ENCODE measurements at regions not wholly inside any gene's neighbourhood (a gene's known extent, or its start where the extent isn't known, plus 50 kb on each side); places are given as distances from the start of the nearest gene placed in this dataset.

DNA sequence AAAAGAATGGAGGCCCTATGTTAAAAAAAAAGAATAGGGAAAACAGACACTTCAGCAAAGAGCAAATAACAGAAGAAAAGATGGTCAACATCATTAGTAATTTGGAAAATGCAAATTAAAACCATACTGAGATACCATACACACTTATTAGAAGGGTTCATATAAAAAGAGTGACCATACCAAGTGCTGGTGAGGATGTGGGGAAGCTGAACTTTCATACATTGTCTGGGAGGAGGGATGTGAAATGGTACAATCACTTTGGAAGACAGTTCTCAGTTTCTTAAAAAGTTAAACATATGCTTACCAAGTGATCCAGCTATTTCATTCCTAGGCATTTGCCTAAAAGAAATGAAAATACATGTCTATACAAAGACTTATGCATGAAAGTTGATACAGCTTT, 194.4 kb downstream of the CXCL12 start:
- CTCF ChIA-PET (ENCODE audit: partially characterized antibody) = no interaction called here
- H2BK5ac ChIP-seq (ENCODE audit: low read depth, low read length) = no peak overlapping the region
- no peaks in the 10 kb centered on the region for H3K36me3 ChIP-seq (ENCODE audit: control insufficient read depth in 2 of 4, insufficient read depth in 4 of 4, low read length in 3 of 4)
- H3K27me3 ChIP-seq (replicated peaks in 1 of 4; ENCODE audit: control insufficient read depth in 3 of 4, extremely low read depth in 1 of 4, insufficient read depth in 3 of 4, low read length in 3 of 4) = no peaks in the 10 kb centered on the region
- H4K91ac ChIP-seq (replicated peaks; ENCODE audit: insufficient read length, low read length) = no peak overlapping the region
- no peak overlapping the region for H3K27ac ChIP-seq (ENCODE audit: low read depth, low read length)
- no peak overlapping the region for H2BK12ac ChIP-seq (ENCODE audit: low read depth, low read length)
- no peak overlapping the region for H3K23ac ChIP-seq (ENCODE audit: insufficient read length)
- DNase-seq (ENCODE audit: low read depth in 1 of 2, low spot score in 2 of 2) (no peak), FAIRE-seq (no peak)
- H2AFZ ChIP-seq (ENCODE audit: low read length) = no peak overlapping the region
- no peak overlapping the region for H3K18ac ChIP-seq (ENCODE audit: extremely low read depth, low read length)
- no peak overlapping the region for H3K9ac ChIP-seq (replicated peaks in 1 of 4; ENCODE audit: extremely low read depth in 1 of 4, low read depth in 3 of 4, low read length in 3 of 4)
- H2BK120ac ChIP-seq (replicated peaks; ENCODE audit: low read depth, low read length) = no peak overlapping the region
- no peak overlapping the region for H2BK15ac ChIP-seq (ENCODE audit: low read length)
- H3K14ac ChIP-seq (ENCODE audit: insufficient read length) = no peak overlapping the region
- no peaks in the 10 kb centered on the region for H3K79me1 ChIP-seq (ENCODE audit: low read depth, low read length)
- H3K4ac ChIP-seq (replicated peaks; ENCODE audit: insufficient read length, low read depth, low read length) = no peak overlapping the region
- no peak overlapping the region for H3K56ac ChIP-seq (replicated peaks; ENCODE audit: insufficient read length, low read depth, low read length)
- no peaks in the 10 kb centered on the region for H4K20me1 ChIP-seq (replicated peaks in 1 of 2; ENCODE audit: control insufficient read depth in 1 of 2, insufficient read depth in 2 of 2, low read length in 2 of 2)
- no peaks in the 10 kb centered on the region for H3K9me3 ChIP-seq (ENCODE audit: insufficient read depth in 2 of 2, low read depth in 1 of 2, low read length in 1 of 2)
- H4K8ac ChIP-seq (ENCODE audit: extremely low read depth, insufficient read depth, low read length) = no peak overlapping the region
- H3K4me1 ChIP-seq (replicated peaks in 1 of 4; ENCODE audit: control insufficient read depth in 3 of 4, insufficient read depth in 4 of 4, low read length in 3 of 4) = peaks cover 0 to 2% (median 0%) of the 10 kb centered on the region in 4 experiments; a peak in 1 of 7 replicates
- H2AK5ac ChIP-seq (ENCODE audit: low read depth, low read length) = no peak overlapping the region
- H3K4me2 ChIP-seq (ENCODE audit: insufficient read depth in 1 of 2, low read depth in 2 of 2, low read length in 2 of 2) = no peak overlapping the region
- no peaks in the 10 kb centered on the region for H3K23me2 ChIP-seq (ENCODE audit: low read depth, low read length)
- no peak overlapping the region for H3K4me3 ChIP-seq (ENCODE audit: extremely low read depth in 1 of 4, insufficient read depth in 2 of 4, low read depth in 3 of 4, low read length in 4 of 4)
- POLR2A ChIA-PET (ENCODE audit: partially characterized antibody) = no interaction called here
- no peaks in the 10 kb centered on the region for H3K79me2 ChIP-seq (ENCODE audit: control insufficient read depth in 1 of 2, insufficient read depth in 2 of 2, low read length in 2 of 2)
- H2BK20ac ChIP-seq (ENCODE audit: low read length) = no peak overlapping the region
- H4K5ac ChIP-seq (ENCODE audit: insufficient read length, low read depth, low read length) = no peak overlapping the region
- no peak for TF ChIP-seq KDM4A (IDR thresholded peaks at IDR 0.05; ENCODE audit: low read depth, low read length, severe bottlenecking)
- TF ChIP-seq RXRA (IDR thresholded peaks at IDR 0.05; ENCODE audit: insufficient read depth, low read depth, low read length) = no peak
- no peak for TF ChIP-seq SIN3A (conservative IDR thresholded peaks at IDR 0.05 in 1 of 2, IDR thresholded peaks at IDR 0.05 in 1 of 2; ENCODE audit: low read depth in 1 of 2, low read length in 2 of 2)
- no peak for TF ChIP-seq CEBPB (IDR thresholded peaks at IDR 0.05; ENCODE audit: low read depth, low read length)
- no peak for TF ChIP-seq SP2 (IDR thresholded peaks at IDR 0.05; ENCODE audit: low read length)
- no peak for TF ChIP-seq TCF12 (IDR thresholded peaks at IDR 0.05; ENCODE audit: low read depth, low read length)
- no peak for TF ChIP-seq PHF8 (conservative IDR thresholded peaks at IDR 0.05; ENCODE audit: low read depth, low read length)
- TF ChIP-seq HDAC2 (IDR thresholded peaks at IDR 0.05; ENCODE audit: borderline replicate concordance in 1 of 2, low read depth in 2 of 2, low read length in 2 of 2) = no peak
- TF ChIP-seq, protein P1, sequence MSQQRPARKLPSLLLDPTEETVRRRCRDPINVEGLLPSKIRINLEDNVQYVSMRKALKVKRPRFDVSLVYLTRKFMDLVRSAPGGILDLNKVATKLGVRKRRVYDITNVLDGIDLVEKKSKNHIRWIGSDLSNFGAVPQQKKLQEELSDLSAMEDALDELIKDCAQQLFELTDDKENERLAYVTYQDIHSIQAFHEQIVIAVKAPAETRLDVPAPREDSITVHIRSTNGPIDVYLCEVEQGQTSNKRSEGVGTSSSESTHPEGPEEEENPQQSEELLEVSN (IDR thresholded peaks at IDR 0.05) = no peak
- no peak for TF ChIP-seq EP300 (IDR thresholded peaks at IDR 0.05; ENCODE audit: borderline replicate concordance in 1 of 2, low read depth in 2 of 2, low read length in 2 of 2)
- TF ChIP-seq GTF2F1 (IDR thresholded peaks at IDR 0.05; ENCODE audit: borderline replicate concordance, low read depth, low read length) = no peak
- no peak for TF ChIP-seq ASH2L (IDR thresholded peaks at IDR 0.05; ENCODE audit: low read length)
- TF ChIP-seq SIRT6 (IDR thresholded peaks at IDR 0.05; ENCODE audit: low read length) = no peak
- no peak for TF ChIP-seq CBX8 (IDR thresholded peaks at IDR 0.05; ENCODE audit: borderline replicate concordance, low read depth, low read length)
- no peak for TF ChIP-seq TAF1 (IDR thresholded peaks at IDR 0.05; ENCODE audit: low read depth, low read length)
- TF ChIP-seq TBP (IDR thresholded peaks at IDR 0.05; ENCODE audit: low read depth, low read length) = no peak

All from H1 (cell line).